ENCODE measurements at regions not wholly inside any gene's neighbourhood (a gene's known extent, or its start where the extent isn't known, plus 50 kb on each side); places are given as distances from the start of the nearest gene placed in this dataset.

GRCh38 chr13:84609716-84610115 lies 727.4 kb upstream of the SLITRK1 start:
- Mint-ChIP-seq H3K27ac (no peak overlapping the region), H3K9me3 (ENCODE audit: insufficient read depth) (peaks cover 4% of the 10 kb centered on the region), H3K27me3 (no peaks in the 10 kb centered on the region), H3K4me1 (no peaks in the 10 kb centered on the region), H3K4me3 (no peak overlapping the region)
- H3K36me3 ChIP-seq (replicated peaks in 1 of 2; ENCODE audit: control extremely low read depth in 1 of 2, control insufficient read depth in 1 of 2, extremely low read depth in 1 of 2, insufficient read depth in 2 of 2, low read length in 1 of 2), result no peaks in the 10 kb centered on the region
- no peaks in the 10 kb centered on the region for H3K79me2 ChIP-seq (ENCODE audit: control insufficient read depth, insufficient read depth, low read length)
- H3K4me2 ChIP-seq (replicated peaks; ENCODE audit: low read depth, low read length, poor library complexity, severe bottlenecking), result no peak overlapping the region
- intact Hi-C loops (cut with micrococcal nuclease), result no loop called here
- ATAC-seq (ENCODE audit: low read depth) (no peak), DNase-seq (no peak)
- no peaks in the 10 kb centered on the region for H3K27me3 ChIP-seq (replicated peaks in 1 of 4; ENCODE audit: control extremely low read depth in 1 of 4, control insufficient read depth in 3 of 4, insufficient read depth in 4 of 4, low read length in 3 of 4)
- no peak overlapping the region for H3K9ac ChIP-seq (ENCODE audit: low read length)
- TF ChIP-seq EZH2 (IDR thresholded peaks at IDR 0.05; ENCODE audit: borderline replicate concordance, insufficient read depth, low read depth, low read length, poor library complexity, severe bottlenecking), result no peak
- TF ChIP-seq, protein P1, sequence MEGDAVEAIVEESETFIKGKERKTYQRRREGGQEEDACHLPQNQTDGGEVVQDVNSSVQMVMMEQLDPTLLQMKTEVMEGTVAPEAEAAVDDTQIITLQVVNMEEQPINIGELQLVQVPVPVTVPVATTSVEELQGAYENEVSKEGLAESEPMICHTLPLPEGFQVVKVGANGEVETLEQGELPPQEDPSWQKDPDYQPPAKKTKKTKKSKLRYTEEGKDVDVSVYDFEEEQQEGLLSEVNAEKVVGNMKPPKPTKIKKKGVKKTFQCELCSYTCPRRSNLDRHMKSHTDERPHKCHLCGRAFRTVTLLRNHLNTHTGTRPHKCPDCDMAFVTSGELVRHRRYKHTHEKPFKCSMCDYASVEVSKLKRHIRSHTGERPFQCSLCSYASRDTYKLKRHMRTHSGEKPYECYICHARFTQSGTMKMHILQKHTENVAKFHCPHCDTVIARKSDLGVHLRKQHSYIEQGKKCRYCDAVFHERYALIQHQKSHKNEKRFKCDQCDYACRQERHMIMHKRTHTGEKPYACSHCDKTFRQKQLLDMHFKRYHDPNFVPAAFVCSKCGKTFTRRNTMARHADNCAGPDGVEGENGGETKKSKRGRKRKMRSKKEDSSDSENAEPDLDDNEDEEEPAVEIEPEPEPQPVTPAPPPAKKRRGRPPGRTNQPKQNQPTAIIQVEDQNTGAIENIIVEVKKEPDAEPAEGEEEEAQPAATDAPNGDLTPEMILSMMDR (IDR thresholded peaks at IDR 0.05), result no peak
- CTCF ChIA-PET, result no interaction called here
- POLR2A ChIA-PET, result no interaction called here
- no peak overlapping the region for H2AFZ ChIP-seq (ENCODE audit: insufficient read depth, low read depth, low read length, poor library complexity, severe bottlenecking)
- no CpG with 5 or more reads among the region's 1 CpG for WGBS (ENCODE audit: insufficient coverage)
- H3K4me3 ChIP-seq (ENCODE audit: control extremely low read depth in 1 of 5, extremely low read depth in 1 of 5, insufficient read depth in 1 of 5, low read depth in 2 of 5, low read length in 4 of 5), result no peak overlapping the region
- peaks cover 0 to 8% (median 0%) of the 10 kb centered on the region in 3 donors for H3K9me3 ChIP-seq (ENCODE audit: control extremely low read depth in 1 of 3, control insufficient read depth in 2 of 3, insufficient read depth in 1 of 3, low read length in 2 of 3)
- no peaks in the 10 kb centered on the region for H3K4me1 ChIP-seq (ENCODE audit: control insufficient read depth in 2 of 2, insufficient read depth in 2 of 2, low read length in 2 of 2)
- no peak overlapping the region for H3K27ac ChIP-seq (ENCODE audit: low read length in 2 of 2)
- H4K20me1 ChIP-seq (ENCODE audit: control insufficient read depth, insufficient read depth, low read length, poor library complexity, severe bottlenecking), result no peaks in the 10 kb centered on the region

GRCh38 chr13:84607261-84608013 lies 725.2 kb upstream of the SLITRK1 start:
- Histone ChIP-seq H3K4me2 (replicated peaks; ENCODE audit: low read depth, low read length, poor library complexity, severe bottlenecking) (no peak overlapping the region), H3K9me3 (ENCODE audit: control extremely low read depth in 1 of 3, control insufficient read depth in 2 of 3, insufficient read depth in 1 of 3, low read length in 2 of 3) (peaks cover 0 to 8% (median 0%) of the 10 kb centered on the region in 3 donors), H2AFZ (ENCODE audit: insufficient read depth, low read depth, low read length, poor library complexity, severe bottlenecking) (no peak overlapping the region), H3K4me1 (ENCODE audit: control insufficient read depth in 2 of 2, insufficient read depth in 2 of 2, low read length in 2 of 2) (no peaks in the 10 kb centered on the region), H3K4me3 (ENCODE audit: control extremely low read depth in 1 of 5, extremely low read depth in 1 of 5, insufficient read depth in 1 of 5, low read depth in 2 of 5, low read length in 4 of 5) (no peak overlapping the region), H3K27me3 (replicated peaks in 1 of 4; ENCODE audit: control extremely low read depth in 1 of 4, control insufficient read depth in 3 of 4, insufficient read depth in 4 of 4, low read length in 3 of 4) (no peaks in the 10 kb centered on the region), H3K36me3 (replicated peaks in 1 of 2; ENCODE audit: control extremely low read depth in 1 of 2, control insufficient read depth in 1 of 2, extremely low read depth in 1 of 2, insufficient read depth in 2 of 2, low read length in 1 of 2) (no peaks in the 10 kb centered on the region), H3K79me2 (ENCODE audit: control insufficient read depth, insufficient read depth, low read length) (no peaks in the 10 kb centered on the region), H3K9ac (ENCODE audit: low read length) (no peak overlapping the region), H4K20me1 (ENCODE audit: control insufficient read depth, insufficient read depth, low read length, poor library complexity, severe bottlenecking) (no peaks in the 10 kb centered on the region), H3K27ac (ENCODE audit: low read length in 2 of 2) (no peak overlapping the region)
- CTCF ChIA-PET, result no interaction called here
- intact Hi-C loops (cut with micrococcal nuclease), result no loop called here
- POLR2A ChIA-PET, result no interaction called here
- no peaks in the 10 kb centered on the region for H3K27me3 Mint-ChIP-seq
- DNase-seq, result no peak
- H3K4me3 Mint-ChIP-seq, result no peak overlapping the region
- H3K27ac Mint-ChIP-seq, result no peak overlapping the region
- no peaks in the 10 kb centered on the region for H3K4me1 Mint-ChIP-seq
- no peak for ATAC-seq (ENCODE audit: low read depth)
- H3K9me3 Mint-ChIP-seq (ENCODE audit: insufficient read depth), result peaks cover 4% of the 10 kb centered on the region
- WGBS (ENCODE audit: insufficient coverage), result 100% methylated on average over 1 of the region's 5 CpGs
- TF ChIP-seq EZH2 (IDR thresholded peaks at IDR 0.05; ENCODE audit: borderline replicate concordance, insufficient read depth, low read depth, low read length, poor library complexity, severe bottlenecking), result no peak
- TF ChIP-seq, protein P1 (IDR thresholded peaks at IDR 0.05), result no peak

Measured in B cell (primary cell).